GM06990 (cell line): ENCODE measurements at regions not wholly inside any gene's neighbourhood (a gene's known extent, or its start where the extent isn't known, plus 50 kb on each side); places are given as distances from the start of the nearest gene placed in this dataset.

Experiments
- DNase-seq: peaks from one replicate; pipeline ENCODE4 v3.0.0-alpha.2; 2011; ENCODE audit not compliant: insufficient read length; ENCODE audit errors: extremely low read depth
- H3K27me3 ChIP-seq: replicated peaks from 2 replicates; pipeline ENCODE4 v1.6.0; 2011; ENCODE audit warnings: low read length; ENCODE audit not compliant: control insufficient read depth, insufficient read depth
- H3K36me3 ChIP-seq: 2 replicates; pipeline ENCODE4 v1.5.1; 2011; ENCODE audit warnings: low read length; ENCODE audit not compliant: control insufficient read depth, insufficient read depth
- H3K4me3 ChIP-seq: replicated peaks from 2 replicates; pipeline ENCODE4 v1.5.1; 2011; ENCODE audit warnings: low read depth, mild to moderate bottlenecking, control low read depth, low read length
- TF ChIP-seq, protein P1 (sequence below): IDR thresholded peaks from 2 replicates; pipeline ENCODE4 v1.5.1; 2011; ENCODE audit warnings: low read length, control low read depth, mild to moderate bottlenecking, inconsistent platforms; ENCODE audit not compliant: insufficient read depth, poor library complexity, severe bottlenecking

DNA sequence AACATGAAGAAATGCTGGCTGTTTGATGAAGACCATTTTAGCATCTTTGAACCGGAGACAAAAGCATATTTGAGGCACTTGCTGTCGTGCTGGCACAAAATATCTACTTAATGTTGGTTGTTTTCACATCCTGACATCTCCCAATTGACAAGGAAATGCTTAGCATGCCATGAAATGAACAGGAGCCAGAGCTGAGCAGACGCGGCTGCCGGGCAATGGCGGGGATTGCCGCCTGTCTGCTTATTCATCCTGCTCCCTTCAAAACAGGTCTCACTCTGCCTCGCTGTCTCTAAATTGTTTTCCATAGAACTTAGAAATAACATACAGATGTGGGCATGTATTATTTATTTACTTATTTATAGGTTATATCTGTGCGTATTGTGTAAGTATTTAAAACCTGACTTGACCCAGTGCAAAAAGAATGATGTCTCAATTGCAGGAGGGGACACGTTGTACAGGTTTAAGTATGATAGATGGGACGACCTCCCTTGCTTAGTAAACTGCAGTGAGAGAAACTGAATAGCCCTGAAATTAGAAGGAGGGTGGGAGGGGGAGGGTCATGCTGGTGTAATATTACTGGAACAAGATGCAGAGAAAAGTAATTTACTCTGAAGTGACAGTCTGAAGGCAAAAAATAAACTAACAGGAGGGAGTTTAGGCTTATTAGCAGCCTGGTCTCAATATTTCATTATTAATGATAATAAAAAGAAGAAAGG is 590.4 kb upstream of the PLXNA2 start:
- no peak for DNase-seq
- TF ChIP-seq, protein P1, sequence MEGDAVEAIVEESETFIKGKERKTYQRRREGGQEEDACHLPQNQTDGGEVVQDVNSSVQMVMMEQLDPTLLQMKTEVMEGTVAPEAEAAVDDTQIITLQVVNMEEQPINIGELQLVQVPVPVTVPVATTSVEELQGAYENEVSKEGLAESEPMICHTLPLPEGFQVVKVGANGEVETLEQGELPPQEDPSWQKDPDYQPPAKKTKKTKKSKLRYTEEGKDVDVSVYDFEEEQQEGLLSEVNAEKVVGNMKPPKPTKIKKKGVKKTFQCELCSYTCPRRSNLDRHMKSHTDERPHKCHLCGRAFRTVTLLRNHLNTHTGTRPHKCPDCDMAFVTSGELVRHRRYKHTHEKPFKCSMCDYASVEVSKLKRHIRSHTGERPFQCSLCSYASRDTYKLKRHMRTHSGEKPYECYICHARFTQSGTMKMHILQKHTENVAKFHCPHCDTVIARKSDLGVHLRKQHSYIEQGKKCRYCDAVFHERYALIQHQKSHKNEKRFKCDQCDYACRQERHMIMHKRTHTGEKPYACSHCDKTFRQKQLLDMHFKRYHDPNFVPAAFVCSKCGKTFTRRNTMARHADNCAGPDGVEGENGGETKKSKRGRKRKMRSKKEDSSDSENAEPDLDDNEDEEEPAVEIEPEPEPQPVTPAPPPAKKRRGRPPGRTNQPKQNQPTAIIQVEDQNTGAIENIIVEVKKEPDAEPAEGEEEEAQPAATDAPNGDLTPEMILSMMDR, result no peak
- H3K36me3 ChIP-seq, result no peaks in the 10 kb centered on the region

DNA sequence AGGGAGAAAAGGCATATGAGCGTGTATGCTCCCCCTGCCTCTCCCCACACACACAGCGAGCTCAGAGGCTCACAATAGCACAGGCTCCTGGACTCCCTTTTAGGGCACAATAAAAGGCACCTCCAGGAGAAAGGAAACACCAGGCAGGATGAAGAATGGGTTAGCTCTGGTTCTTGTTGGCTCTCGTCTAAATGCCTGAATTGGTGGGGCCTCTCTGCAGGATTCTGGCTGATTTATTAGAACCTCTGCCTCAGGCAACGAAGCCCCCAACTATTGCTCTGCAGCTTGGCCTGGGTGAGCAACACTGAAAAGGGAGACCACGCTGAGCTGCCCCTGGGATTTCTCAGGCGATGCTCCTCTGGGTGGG is 590.9 kb upstream of the PLXNA2 start:
- DNase-seq, result no peak
- Histone ChIP-seq H3K36me3 (no peaks in the 10 kb centered on the region), H3K27me3 (no peaks in the 10 kb centered on the region; the same call in 1 of the 2 replicates), H3K4me3 (no peak overlapping the region)
- TF ChIP-seq, protein P1, result no peak

More for the DNA sequence above, 590.4 kb upstream of the PLXNA2 start:
- Histone ChIP-seq H3K4me3 (no peak overlapping the region), H3K27me3 (no peaks in the 10 kb centered on the region; the same call in 1 of the 2 replicates)

DNA sequence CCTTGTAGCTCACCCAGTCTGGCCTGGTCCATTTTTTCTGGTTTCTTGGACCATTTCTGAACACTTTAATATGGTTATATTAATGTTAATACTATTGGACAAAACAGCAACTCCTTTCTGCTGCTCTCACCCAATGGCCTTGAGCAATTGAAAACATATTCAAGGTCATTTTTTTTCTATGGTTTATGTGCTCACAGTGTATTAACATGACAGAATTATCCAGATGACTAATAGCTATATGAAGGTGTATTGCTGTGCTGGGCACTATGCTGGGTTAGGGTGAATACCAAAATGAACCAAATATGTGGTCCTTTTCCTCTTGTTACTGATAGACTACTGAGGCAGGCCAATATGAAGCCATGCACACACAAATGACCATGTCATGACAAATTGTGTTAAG is 591.6 kb upstream of the PLXNA2 start:
- TF ChIP-seq, protein P1, result no peak

DNA sequence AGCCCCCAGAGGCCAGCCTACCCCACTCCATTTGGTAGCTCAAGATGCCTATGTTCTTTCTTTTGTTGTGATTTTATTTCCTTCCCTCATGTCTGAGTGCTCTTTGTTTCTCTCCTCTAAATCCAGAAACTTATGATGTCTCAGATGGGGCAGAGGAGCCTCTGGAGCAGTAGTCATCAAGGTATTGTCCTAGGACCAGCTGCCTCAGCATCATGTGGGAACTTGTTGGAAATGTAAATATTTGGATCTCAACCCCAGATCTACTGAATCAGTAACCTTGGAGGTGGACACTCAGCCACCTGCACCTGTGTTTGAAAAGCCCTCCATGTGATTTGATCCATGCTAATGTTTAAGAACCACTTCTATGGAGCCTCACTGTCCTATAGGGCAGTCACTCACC is 593.1 kb upstream of the PLXNA2 start:
- TF ChIP-seq, protein P1, result no peak
- no peak for DNase-seq
- H3K27me3 ChIP-seq, result no peaks in the 10 kb centered on the region; the same call in 1 of the 2 replicates

More for the DNA sequence above, 591.6 kb upstream of the PLXNA2 start:
- no peak overlapping the region for H3K4me3 ChIP-seq
- no peaks in the 10 kb centered on the region for H3K36me3 ChIP-seq
- no peak for DNase-seq
- no peaks in the 10 kb centered on the region; the same call in 1 of the 2 replicates for H3K27me3 ChIP-seq

DNA sequence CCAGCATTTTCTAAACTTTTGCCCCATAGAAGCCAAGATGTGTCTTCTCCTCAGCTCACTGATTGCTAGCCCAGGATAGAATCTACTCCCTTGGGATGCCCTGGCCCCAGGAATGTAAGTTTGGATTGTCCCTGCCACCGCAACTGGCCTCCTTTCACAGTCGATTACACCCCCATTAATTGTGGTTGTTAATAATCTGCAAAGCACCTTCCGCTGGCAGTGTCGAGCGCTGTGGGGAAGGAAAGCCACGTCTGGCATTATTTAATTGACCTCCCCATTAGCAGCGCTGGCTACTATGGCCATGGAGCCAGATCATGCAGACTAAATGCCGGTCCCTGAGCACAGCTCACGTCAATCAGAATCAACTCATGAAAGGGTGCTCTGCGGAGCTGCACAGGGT is 597.3 kb upstream of the PLXNA2 start:
- TF ChIP-seq, protein P1, result no peak
- Histone ChIP-seq H3K27me3 (no peaks in the 10 kb centered on the region; the same call in 1 of the 2 replicates), H3K4me3 (no peak overlapping the region), H3K36me3 (no peaks in the 10 kb centered on the region)
- DNase-seq, result no peak

More for the DNA sequence above, 593.1 kb upstream of the PLXNA2 start:
- no peaks in the 10 kb centered on the region for H3K36me3 ChIP-seq
- H3K4me3 ChIP-seq, result no peak overlapping the region
